DMS53 treated with DMSO at 0.1 percent for 48 hours (cell line): ENCODE measurements at regions not wholly inside any gene's neighbourhood (a gene's known extent, or its start where the extent isn't known, plus 50 kb on each side); places are given as distances from the start of the nearest gene placed in this dataset.

Experiments used
- DNase-seq: peaks from one replicate; lab custom pipeline; 2025; ENCODE audit not compliant: unreplicated experiment; lab: John Stamatoyannopoulos, UW

GRCh38 chr13:78719367-78719766, 60.4 kb upstream of the OBI1 start:
- DNase-seq: no peak

DNA sequence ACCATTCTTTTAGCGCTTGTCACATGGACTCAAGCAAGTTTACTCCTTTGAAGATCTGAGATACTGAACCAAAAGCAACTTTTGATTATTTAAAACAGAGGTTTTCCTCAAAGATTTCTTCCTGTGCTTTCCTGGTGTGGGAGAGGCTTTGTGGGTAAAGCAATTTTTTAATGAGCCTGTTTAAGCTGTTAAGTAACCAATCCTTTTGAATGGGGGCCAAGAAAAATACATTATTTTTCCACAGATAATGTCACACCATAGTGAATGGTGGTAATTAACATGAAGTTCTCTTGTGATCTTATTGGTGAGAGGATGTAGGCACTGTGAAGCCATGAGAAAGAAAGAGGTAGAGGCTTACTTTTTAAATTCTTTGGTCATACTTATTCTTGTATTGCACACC, 55.8 kb upstream of the OBI1 start:
- no peak for DNase-seq

DNA sequence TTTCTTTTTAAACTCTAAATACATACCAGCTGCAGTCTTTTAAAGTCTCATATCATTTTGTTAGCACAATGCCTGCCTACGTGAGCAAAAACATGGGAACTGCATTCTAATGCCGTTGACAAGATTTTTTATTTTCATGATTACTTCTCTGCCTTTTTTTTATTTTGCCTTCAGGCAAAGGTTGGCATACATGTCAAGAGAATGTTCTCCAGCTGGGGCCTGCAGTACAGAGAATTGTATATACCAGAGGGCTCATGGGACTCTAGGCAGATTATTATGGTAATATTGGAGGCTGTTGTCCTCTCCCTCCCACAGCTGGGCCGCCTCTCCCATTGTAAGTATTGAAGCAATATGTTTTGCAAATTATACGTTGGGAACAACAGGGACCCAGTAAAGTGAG, 53.9 kb upstream of the OBI1 start:
- DNase-seq: no peak

DNA sequence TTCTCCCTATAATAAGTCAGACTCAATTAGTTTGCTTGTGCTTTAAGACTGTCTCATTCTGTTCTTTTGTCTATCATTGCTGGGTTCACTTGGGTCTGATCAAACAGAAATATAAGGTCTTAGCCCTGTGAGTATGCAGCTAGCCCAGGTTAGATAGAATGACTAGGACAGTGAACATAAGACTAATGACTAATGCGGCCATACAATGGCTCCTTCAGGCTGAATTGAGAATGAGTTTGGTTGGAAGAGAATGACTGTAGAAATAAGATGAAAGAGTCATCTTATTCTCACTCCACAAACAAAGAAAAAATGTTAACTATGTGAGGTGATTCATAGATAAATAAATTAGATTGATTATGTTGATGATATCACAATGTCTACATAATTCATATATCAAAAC, 50.1 kb upstream of the OBI1 start:
- DNase-seq: no peak
